GM18508 (cell line): ENCODE measurements at regions not wholly inside any gene's neighbourhood (a gene's known extent, or its start where the extent isn't known, plus 50 kb on each side); places are given as distances from the start of the nearest gene placed in this dataset.

Experiments
- ATAC-seq: cut with Tn5 transposase; IDR thresholded peaks from one replicate; pipeline ENCODE4 v1.9.1; 2021; ENCODE audit warnings: moderate number of reproducible peaks; ENCODE audit not compliant: insufficient read depth, unreplicated experiment

GRCh38 chr6:54778731-54779130 lies 67.8 kb upstream of the FAM83B start:
- ATAC-seq, result no peak

GRCh38 chr6:54784011-54784410 lies 62.6 kb upstream of the FAM83B start:
- no peak for ATAC-seq

DNA sequence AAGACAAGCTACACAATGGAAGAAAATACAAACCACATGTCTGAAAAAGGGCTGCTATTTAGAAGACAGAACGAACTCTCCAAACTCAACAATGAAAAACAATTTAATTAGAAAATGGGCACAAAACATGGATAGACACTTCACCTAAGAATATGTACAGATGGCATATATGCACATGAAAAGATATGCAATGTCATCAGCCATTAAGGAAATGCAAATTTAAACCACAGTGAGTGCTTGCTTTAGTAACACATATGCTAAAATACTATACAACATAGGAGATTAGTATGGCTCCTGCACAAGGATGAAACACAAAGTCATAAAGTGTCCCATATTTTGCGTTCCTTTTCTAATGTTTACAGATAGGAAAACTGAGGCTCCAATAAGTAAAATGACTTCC lies 60.4 kb upstream of the FAM83B start:
- no peak for ATAC-seq

DNA sequence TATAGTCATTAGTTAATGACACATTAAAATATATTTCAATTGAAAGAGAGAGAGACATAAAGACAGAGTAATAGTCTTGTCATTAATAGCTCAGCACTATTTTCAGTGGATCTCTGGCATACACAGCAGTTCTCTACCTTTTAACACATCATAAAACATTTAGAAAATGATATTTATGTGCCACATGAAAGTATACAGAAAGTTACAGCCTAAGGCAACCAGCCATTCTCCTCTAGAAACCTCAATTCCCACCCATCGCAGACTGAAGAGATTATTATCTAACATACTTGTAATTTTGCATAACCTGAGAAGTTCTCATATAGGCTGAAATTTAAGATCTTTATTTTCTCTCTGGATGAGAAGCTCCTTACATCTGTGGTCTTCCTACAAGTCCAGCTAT lies 58.7 kb upstream of the FAM83B start:
- no peak for ATAC-seq
